Keratinocyte (primary cell): ENCODE measurements at regions not wholly inside any gene's neighbourhood (a gene's known extent, or its start where the extent isn't known, plus 50 kb on each side); places are given as distances from the start of the nearest gene placed in this dataset.

Source experiments
- DNase-seq: peaks from one replicate; pipeline ENCODE4 v3.0.0-alpha.2; 2011; ENCODE audit warnings: low read depth, missing footprints, low spot score
- FAIRE-seq: peaks from 2 replicates; lab custom pipeline; 2011; peaks lifted over from hg19 to GRCh38; lab: Jason Lieb, UNC
- H2AFZ ChIP-seq: 2 replicates; pipeline ENCODE4 v1.6.0; 2012; ENCODE audit warnings: low read length, control low read depth, inconsistent platforms; ENCODE audit not compliant: control insufficient read depth
- H3K27ac ChIP-seq: 2 replicates; pipeline ENCODE4 v1.5.1; 2011; ENCODE audit warnings: low read length; ENCODE audit not compliant: control insufficient read depth, insufficient read depth
- H3K27me3 ChIP-seq: 3 replicates; pipeline ENCODE4 v1.6.0; 2011; ENCODE audit warnings: low read length; ENCODE audit not compliant: control insufficient read depth, insufficient read depth; ENCODE audit errors: extremely low read depth
- H3K36me3 ChIP-seq, 2 experiments: 2 replicates in 1 of 2; 3 replicates in 1 of 2; pipeline ENCODE4 v1.5.1; 2011; ENCODE audit warnings: low read length in 2 of 2, mild to moderate bottlenecking in 1 of 2; ENCODE audit not compliant: control insufficient read depth in 2 of 2, insufficient read depth in 2 of 2; ENCODE audit errors: extremely low read depth in 1 of 2
- H3K4me1 ChIP-seq: 3 replicates; pipeline ENCODE4 v1.5.1; 2011; ENCODE audit warnings: low read length; ENCODE audit not compliant: control insufficient read depth, insufficient read depth; ENCODE audit errors: extremely low read depth
- H3K4me2 ChIP-seq: 3 replicates; pipeline ENCODE4 v1.6.0; 2011; ENCODE audit warnings: low read depth, low read length; ENCODE audit not compliant: control insufficient read depth, insufficient read depth; ENCODE audit errors: extremely low read depth
- H3K4me3 ChIP-seq, 3 experiments: fragments of 200-600 bp in 1 of 3; sonication (generic) in 1 of 3; 2 replicates in 2 of 3; 3 replicates in 1 of 3; pipeline ENCODE4 v1.5.1; 2011 to 2016; ENCODE audit warnings: low read length in 3 of 3, mild to moderate bottlenecking in 3 of 3, control low read depth in 2 of 3, inconsistent platforms in 1 of 3, low read depth in 1 of 3, mixed read lengths in 1 of 3, mixed run types in 1 of 3, moderate library complexity in 1 of 3; ENCODE audit not compliant: control insufficient read depth in 2 of 3, insufficient read depth in 2 of 3; ENCODE audit errors: extremely low read depth in 1 of 3
- H3K79me2 ChIP-seq: 2 replicates; pipeline ENCODE4 v1.6.0; 2012; ENCODE audit warnings: low read length; ENCODE audit not compliant: control insufficient read depth, insufficient read depth
- H3K9ac ChIP-seq: 3 replicates; pipeline ENCODE4 v1.6.0; 2011; ENCODE audit warnings: low read length; ENCODE audit not compliant: control insufficient read depth, insufficient read depth; ENCODE audit errors: extremely low read depth
- H3K9me1 ChIP-seq: 3 replicates; pipeline ENCODE4 v1.6.0; 2011; ENCODE audit warnings: low read length; ENCODE audit not compliant: control insufficient read depth, insufficient read depth; ENCODE audit errors: extremely low read depth
- H3K9me3 ChIP-seq: 2 replicates; pipeline ENCODE4 v1.5.1; 2012; ENCODE audit warnings: low read depth, low read length; ENCODE audit not compliant: control insufficient read depth
- H4K20me1 ChIP-seq: 3 replicates; pipeline ENCODE4 v1.6.0; 2011; ENCODE audit warnings: low read length; ENCODE audit not compliant: control insufficient read depth, insufficient read depth; ENCODE audit errors: extremely low read depth
- EZH2 ChIP-seq: IDR thresholded peaks from one replicate; pipeline ENCODE4 v1.6.1; 2012; ENCODE audit warnings: inconsistent platforms, mild to moderate bottlenecking, low read length, moderate library complexity
- dilution Hi-C: fragments of 300-500 bp; cut with MboI; formaldehyde crosslinking; loops from one replicate; pipeline ENCODE4 v1.7.0; 2020; ENCODE audit warnings: low sequenced_read_pairs; ENCODE audit not compliant: extremely low pct_ligation_motif_present
- TF ChIP-seq, protein P1 (sequence below), 3 experiments: IDR thresholded peaks in 1 of 3; conservative IDR thresholded peaks in 1 of 3; optimal IDR thresholded peaks in 1 of 3; 2 replicates in 2 of 3; 3 replicates in 1 of 3; pipeline versions ENCODE3 to v1.5.1; 2011; ENCODE audit warnings: low read length in 3 of 3, mild to moderate bottlenecking in 3 of 3, moderate library complexity in 2 of 3, control low read depth in 1 of 3, inconsistent platforms in 1 of 3; ENCODE audit not compliant: insufficient read depth in 2 of 3; ENCODE audit errors: extremely low read depth in 1 of 3

DNA sequence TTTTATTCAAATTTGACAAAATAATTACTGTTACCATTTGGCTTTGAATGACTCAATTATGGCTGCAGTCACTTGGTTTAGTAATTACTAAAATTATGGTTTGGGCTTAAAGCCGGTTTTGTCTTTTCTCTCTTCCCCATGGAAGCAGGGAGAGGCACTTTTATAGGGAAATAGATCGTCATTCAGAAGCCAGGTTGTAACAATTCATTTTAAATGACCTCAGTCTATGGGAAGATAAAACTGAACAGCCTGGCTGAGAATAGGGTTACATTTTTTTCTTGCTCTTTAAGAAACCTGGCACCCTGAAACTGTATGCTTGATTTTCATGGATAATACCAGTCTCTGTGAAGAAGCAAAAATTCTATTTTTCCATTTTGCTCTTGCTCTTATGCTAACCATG, 169.8 kb downstream of the SMC2 start:
- TF ChIP-seq, protein P1, sequence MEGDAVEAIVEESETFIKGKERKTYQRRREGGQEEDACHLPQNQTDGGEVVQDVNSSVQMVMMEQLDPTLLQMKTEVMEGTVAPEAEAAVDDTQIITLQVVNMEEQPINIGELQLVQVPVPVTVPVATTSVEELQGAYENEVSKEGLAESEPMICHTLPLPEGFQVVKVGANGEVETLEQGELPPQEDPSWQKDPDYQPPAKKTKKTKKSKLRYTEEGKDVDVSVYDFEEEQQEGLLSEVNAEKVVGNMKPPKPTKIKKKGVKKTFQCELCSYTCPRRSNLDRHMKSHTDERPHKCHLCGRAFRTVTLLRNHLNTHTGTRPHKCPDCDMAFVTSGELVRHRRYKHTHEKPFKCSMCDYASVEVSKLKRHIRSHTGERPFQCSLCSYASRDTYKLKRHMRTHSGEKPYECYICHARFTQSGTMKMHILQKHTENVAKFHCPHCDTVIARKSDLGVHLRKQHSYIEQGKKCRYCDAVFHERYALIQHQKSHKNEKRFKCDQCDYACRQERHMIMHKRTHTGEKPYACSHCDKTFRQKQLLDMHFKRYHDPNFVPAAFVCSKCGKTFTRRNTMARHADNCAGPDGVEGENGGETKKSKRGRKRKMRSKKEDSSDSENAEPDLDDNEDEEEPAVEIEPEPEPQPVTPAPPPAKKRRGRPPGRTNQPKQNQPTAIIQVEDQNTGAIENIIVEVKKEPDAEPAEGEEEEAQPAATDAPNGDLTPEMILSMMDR (optimal IDR thresholded peaks at IDR 0.05 in 1 of 3, IDR thresholded peaks at IDR 0.05 in 1 of 3, conservative IDR thresholded peaks at IDR 0.05 in 1 of 3; ENCODE audit: extremely low read depth in 1 of 3, insufficient read depth in 2 of 3, low read length in 3 of 3), result no peak
- no peak for TF ChIP-seq EZH2
- Histone ChIP-seq H3K27me3 (no peaks in the 10 kb centered on the region), H4K20me1 (no peaks in the 10 kb centered on the region), H2AFZ (no peak overlapping the region), H3K4me3 (no peak overlapping the region), H3K27ac (no peak overlapping the region), H3K79me2 (no peaks in the 10 kb centered on the region), H3K9ac (no peak overlapping the region), H3K9me1 (no peaks in the 10 kb centered on the region), H3K4me2 (no peak overlapping the region), H3K4me1 (no peaks in the 10 kb centered on the region), H3K36me3 (no peaks in the 10 kb centered on the region), H3K9me3 (no peaks in the 10 kb centered on the region)
- no peak for FAIRE-seq
- no peak for DNase-seq
- dilution Hi-C loops, result no loop called here

- H3K79me2 ChIP-seq, result no peaks in the 10 kb centered on the region
- no peaks in the 10 kb centered on the region for H3K4me1 ChIP-seq
- no peaks in the 10 kb centered on the region for H3K9me3 ChIP-seq
- H3K27ac ChIP-seq, result no peak overlapping the region
- TF ChIP-seq, protein P1 (optimal IDR thresholded peaks at IDR 0.05 in 1 of 3, IDR thresholded peaks at IDR 0.05 in 1 of 3, conservative IDR thresholded peaks at IDR 0.05 in 1 of 3; ENCODE audit: extremely low read depth in 1 of 3, insufficient read depth in 2 of 3, low read length in 3 of 3), result no peak
- no peak for TF ChIP-seq EZH2
- H3K9ac ChIP-seq, result no peak overlapping the region
- H3K27me3 ChIP-seq, result no peaks in the 10 kb centered on the region
- H3K4me2 ChIP-seq, result no peak overlapping the region
- FAIRE-seq (no peak), DNase-seq (no peak)
- dilution Hi-C loops, result no loop called here
- H3K36me3 ChIP-seq, result no peaks in the 10 kb centered on the region
- no peaks in the 10 kb centered on the region for H4K20me1 ChIP-seq
- no peak overlapping the region for H2AFZ ChIP-seq
- H3K4me3 ChIP-seq, result no peak overlapping the region
- no peaks in the 10 kb centered on the region for H3K9me1 ChIP-seq
These were observed 170.3 kb downstream of the SMC2 start for GRCh38 chr9:104264431-104264830.
